HUES6 (cell line): ENCODE measurements at regions not wholly inside any gene's neighbourhood (a gene's known extent, or its start where the extent isn't known, plus 50 kb on each side); places are given as distances from the start of the nearest gene placed in this dataset.
"Not testable (repeated sequence)": the region's sequence is repeated elsewhere in the genome, so short reads cannot be mapped to it uniquely, and the experiment has no call there.

Experiments used
- H3K27ac ChIP-seq: 2 replicates; pipeline ENCODE4 v1.7.0; 2013; ENCODE audit warnings: low read depth, mild to moderate bottlenecking, low read length, inconsistent platforms
- H3K27me3 ChIP-seq: 2 replicates; pipeline ENCODE4 v1.6.1; 2013; ENCODE audit warnings: low read length; ENCODE audit not compliant: control insufficient read depth, insufficient read depth
- H3K36me3 ChIP-seq: 2 replicates; pipeline ENCODE4 v1.6.1; 2013; ENCODE audit warnings: low read length; ENCODE audit not compliant: control insufficient read depth, insufficient read depth
- H3K4me1 ChIP-seq: 2 replicates; pipeline ENCODE4 v1.6.1; 2013; ENCODE audit warnings: low read length; ENCODE audit not compliant: control insufficient read depth, insufficient read depth
- H3K4me3 ChIP-seq: 2 replicates; pipeline ENCODE4 v1.5.1; 2013; ENCODE audit warnings: low read depth, low read length
- H3K9ac ChIP-seq: one replicate; pipeline ENCODE4 v1.6.1; 2013; ENCODE audit warnings: mild to moderate bottlenecking, low read length
- H3K9me3 ChIP-seq: 2 replicates; pipeline ENCODE4 v1.6.1; 2013; ENCODE audit warnings: low read depth, low read length; ENCODE audit not compliant: control insufficient read depth, insufficient read depth

GRCh38 chr9:2279138-2279537, 264.0 kb downstream of the SMARCA2 start:
- not testable (repeated sequence) for H3K27me3 ChIP-seq, H3K9me3 ChIP-seq
- Histone ChIP-seq H3K4me3 (peak overlapping the region; percentile 87), H3K9ac (peak overlapping the region; percentile 100), H3K4me1 (peaks cover 42% of the 10 kb centered on the region), H3K36me3 (peaks cover 39% of the 10 kb centered on the region), H3K27ac (peak overlapping the region; percentile 57; the same call in 1 of the 2 replicates)

DNA sequence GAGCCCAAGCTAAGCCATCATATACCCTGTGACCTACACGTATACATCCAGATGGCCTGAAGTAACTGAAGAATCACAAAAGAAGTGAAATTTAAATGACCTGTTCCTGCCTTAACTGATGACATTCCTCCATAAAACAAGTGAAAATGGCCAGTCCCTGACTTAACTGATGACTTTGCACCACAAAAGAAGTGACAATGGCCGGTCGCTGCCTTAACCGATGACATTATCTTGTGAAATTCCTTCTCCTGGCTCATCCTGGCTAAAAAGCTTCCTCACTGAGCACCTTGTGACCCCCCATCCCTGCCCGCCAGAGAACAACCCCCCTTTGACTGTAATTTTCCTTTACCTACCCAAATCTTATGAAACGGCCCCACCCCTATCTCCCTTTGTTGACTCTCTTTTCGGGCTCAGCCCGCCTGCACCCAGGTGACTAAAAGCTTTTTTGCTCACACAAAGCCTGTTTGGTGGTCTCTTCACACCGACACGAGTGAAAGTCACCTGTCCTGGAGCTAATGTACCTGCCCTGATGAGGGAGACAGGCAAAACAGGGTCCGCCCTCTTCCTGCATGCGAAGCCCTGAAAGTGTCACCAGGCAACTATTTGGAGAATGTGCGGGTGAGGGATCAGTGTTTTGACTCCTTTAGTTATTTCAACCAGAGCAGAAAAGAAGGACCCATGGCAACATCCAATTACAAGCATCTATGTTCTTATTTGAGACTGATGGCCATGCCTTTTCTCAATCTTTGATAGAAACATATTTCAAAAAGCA, 266.1 kb downstream of the SMARCA2 start:
- Histone ChIP-seq H3K4me1 (peaks cover 45% of the 10 kb centered on the region), H3K27ac (peak overlapping the region; percentile 97), H3K27me3 (no peaks in the 10 kb centered on the region), H3K36me3 (peaks cover 48% of the 10 kb centered on the region), H3K4me3 (peak overlapping the region; percentile 87; the same call in 1 of the 2 replicates), H3K9me3 (no peaks in the 10 kb centered on the region), H3K9ac (peak overlapping the region; percentile 100)

DNA sequence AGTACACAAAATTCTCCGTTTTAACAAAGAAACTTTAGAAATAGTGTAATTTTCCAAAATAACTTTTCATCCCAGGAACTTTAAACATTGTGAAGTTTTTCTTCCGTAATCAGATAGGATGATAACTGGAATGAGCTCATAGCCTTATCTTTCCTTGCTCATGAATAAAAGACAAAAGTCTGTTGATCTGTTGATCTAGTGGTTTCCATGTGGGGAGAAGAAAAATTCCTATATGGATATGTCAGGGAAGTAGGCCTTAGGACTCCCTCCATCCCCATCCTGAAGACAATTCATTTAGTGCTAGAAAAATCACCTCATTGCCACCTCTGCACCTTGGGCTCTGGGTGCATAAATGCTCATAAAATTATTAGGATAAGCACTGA, 266.6 kb downstream of the SMARCA2 start:
- peak overlapping the region; percentile 97 for H3K27ac ChIP-seq
- no peaks in the 10 kb centered on the region for H3K27me3 ChIP-seq
- peaks cover 54% of the 10 kb centered on the region for H3K36me3 ChIP-seq
- H3K9ac ChIP-seq: peak overlapping the region; percentile 100
- peak overlapping the region; percentile 87; the same call in 1 of the 2 replicates for H3K4me3 ChIP-seq
- H3K4me1 ChIP-seq: peaks cover 50% of the 10 kb centered on the region
- H3K9me3 ChIP-seq: no peaks in the 10 kb centered on the region

DNA sequence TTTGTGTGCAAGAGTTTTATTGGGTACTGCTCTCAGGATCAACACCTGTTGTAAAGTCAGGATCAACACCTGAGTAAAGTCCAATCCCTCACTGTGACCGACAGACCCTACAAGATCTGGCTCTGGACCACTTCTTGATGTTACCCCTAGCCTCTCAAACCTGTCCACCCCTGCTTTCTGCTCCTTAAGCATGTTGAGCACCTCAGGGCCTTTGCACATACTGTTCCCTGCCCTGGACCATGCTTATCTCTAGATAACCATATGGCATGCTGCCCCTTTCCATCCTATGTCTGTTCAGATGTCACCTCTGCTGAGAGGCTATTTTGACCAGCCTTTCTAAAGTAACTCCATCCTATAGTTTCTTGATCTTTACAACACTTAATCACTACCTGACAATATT, 269.6 kb downstream of the SMARCA2 start:
- Histone ChIP-seq H3K4me1 (peaks cover 52% of the 10 kb centered on the region), H3K27me3 (no peaks in the 10 kb centered on the region), H3K4me3 (no peak overlapping the region), H3K9ac (no peak overlapping the region), H3K9me3 (no peaks in the 10 kb centered on the region), H3K36me3 (peaks cover 59% of the 10 kb centered on the region), H3K27ac (peak overlapping the region; percentile 97)

DNA sequence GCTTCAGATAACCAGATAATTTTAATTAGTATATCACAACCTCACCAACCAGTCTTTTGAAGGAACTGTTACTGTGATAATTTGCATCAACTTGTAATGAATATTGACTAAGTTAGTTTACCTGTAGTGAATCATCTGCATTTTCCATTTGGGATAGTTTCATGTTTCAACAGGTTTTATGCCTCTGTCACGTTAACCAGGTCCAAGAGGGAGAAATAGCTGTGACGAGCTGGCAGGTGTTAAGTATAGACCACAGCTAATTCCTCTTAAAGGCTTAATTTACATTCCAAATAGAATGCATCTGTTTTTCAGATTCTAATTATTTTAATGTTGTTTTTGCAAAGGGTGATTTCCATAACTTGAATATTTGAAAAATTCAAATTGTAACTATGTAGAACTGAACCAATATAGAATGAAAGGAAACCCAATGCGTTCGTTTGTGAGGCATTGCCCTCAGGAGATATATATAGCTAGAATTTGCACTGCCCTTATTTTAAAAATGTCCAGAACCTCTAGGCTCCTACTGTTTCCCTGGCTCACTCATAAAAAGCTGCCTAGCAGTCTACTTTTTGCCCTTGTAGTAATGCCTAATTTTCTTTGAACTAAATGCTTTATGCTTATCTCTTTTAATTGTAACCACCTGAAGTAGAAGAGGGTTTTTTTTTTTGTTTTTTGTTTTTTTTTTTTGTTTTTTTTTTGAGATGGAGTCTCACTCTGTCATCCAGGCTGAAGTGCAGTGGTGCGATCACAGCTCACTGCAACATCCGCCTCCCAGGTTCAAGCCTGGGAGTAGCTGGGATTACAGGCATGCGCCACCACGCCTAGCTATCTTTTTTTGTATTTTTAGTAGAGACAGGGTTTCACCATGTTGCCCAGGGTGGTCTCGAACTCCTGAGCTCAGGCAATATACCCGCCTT, 270.5 kb downstream of the SMARCA2 start:
- Histone ChIP-seq H3K27ac (no peak overlapping the region), H3K4me1 (peaks cover 56% of the 10 kb centered on the region), H3K36me3 (peaks cover 59% of the 10 kb centered on the region), H3K4me3 (no peak overlapping the region), H3K27me3 (no peaks in the 10 kb centered on the region), H3K9ac (no peak overlapping the region), H3K9me3 (no peaks in the 10 kb centered on the region)

- Histone ChIP-seq H3K9me3 (no peaks in the 10 kb centered on the region), H3K4me3 (no peak overlapping the region), H3K9ac (no peak overlapping the region), H3K4me1 (peaks cover 55% of the 10 kb centered on the region), H3K27me3 (no peaks in the 10 kb centered on the region), H3K36me3 (peaks cover 62% of the 10 kb centered on the region), H3K27ac (no peak overlapping the region)
Observed at GRCh38 chr9:2286333-2286705, 271.2 kb downstream of the SMARCA2 start.

DNA sequence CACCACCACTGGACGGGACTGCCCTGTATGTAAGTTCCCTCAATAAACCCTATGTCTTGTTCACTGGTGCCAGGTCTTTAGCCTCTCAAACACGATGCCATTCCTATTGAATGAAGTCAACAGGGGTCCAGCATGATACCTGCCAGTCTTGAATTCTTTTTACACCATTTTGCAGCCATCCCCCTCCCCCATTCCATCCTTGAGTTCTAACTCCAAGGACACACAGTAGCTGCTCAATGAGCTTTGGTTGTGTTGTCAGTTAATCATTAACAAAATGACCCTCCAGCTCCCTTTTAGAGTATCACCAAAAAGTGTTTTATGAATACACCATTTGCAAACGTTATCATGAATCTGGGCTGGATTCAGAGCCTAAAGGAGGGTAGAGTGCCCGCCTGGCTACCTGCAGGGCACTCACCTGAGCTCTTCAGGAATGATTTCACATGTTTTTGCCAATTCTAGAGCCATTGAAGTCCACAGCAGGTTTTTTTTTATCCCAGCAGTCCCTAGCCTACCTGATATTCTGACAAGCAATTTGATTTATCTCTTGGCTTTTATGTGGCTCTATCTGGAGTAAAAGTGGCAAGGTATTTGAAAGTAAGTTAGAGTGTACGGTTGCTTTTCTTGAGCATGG, 271.8 kb downstream of the SMARCA2 start:
- Histone ChIP-seq H3K9ac (no peak overlapping the region), H3K4me1 (peaks cover 56% of the 10 kb centered on the region)

DNA sequence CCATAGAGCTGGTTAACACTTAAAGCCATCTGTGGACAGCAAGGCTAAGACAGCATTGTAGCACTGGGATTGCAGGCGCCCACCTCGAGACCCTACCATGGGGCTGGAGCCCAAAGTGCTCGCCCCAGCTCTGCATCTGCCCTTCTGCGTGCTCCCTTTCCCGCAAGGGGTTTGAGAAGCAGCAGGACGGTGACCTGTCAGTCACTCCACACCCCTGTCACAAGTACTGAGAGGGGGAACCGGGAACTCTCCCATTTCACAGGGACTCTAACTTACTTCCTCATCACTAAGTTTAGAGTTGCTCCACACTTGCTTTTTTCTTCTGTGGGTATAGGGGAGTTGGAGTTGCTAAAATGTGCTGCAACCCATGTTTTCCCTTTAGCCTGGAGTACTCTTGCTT, 273.2 kb downstream of the SMARCA2 start:
- H3K27me3 ChIP-seq: no peaks in the 10 kb centered on the region
- no peaks in the 10 kb centered on the region for H3K9me3 ChIP-seq
- peaks cover 47% of the 10 kb centered on the region for H3K36me3 ChIP-seq
- no peak overlapping the region for H3K4me3 ChIP-seq
- H3K27ac ChIP-seq: no peak overlapping the region
- H3K9ac ChIP-seq: no peak overlapping the region
- peaks cover 44% of the 10 kb centered on the region for H3K4me1 ChIP-seq

More for the DNA sequence above, 271.8 kb downstream of the SMARCA2 start:
- H3K36me3 ChIP-seq: peaks cover 57% of the 10 kb centered on the region
- H3K9me3 ChIP-seq: no peaks in the 10 kb centered on the region
- H3K27ac ChIP-seq: no peak overlapping the region
- H3K4me3 ChIP-seq: no peak overlapping the region
- no peaks in the 10 kb centered on the region for H3K27me3 ChIP-seq

GRCh38 chr9:2289263-2289662, 274.1 kb downstream of the SMARCA2 start:
- no peak overlapping the region for H3K27ac ChIP-seq
- H3K4me3 ChIP-seq: no peak overlapping the region
- no peak overlapping the region for H3K9ac ChIP-seq
- peaks cover 42% of the 10 kb centered on the region for H3K4me1 ChIP-seq
- no peaks in the 10 kb centered on the region for H3K27me3 ChIP-seq
- H3K36me3 ChIP-seq: peaks cover 42% of the 10 kb centered on the region
- no peaks in the 10 kb centered on the region for H3K9me3 ChIP-seq

DNA sequence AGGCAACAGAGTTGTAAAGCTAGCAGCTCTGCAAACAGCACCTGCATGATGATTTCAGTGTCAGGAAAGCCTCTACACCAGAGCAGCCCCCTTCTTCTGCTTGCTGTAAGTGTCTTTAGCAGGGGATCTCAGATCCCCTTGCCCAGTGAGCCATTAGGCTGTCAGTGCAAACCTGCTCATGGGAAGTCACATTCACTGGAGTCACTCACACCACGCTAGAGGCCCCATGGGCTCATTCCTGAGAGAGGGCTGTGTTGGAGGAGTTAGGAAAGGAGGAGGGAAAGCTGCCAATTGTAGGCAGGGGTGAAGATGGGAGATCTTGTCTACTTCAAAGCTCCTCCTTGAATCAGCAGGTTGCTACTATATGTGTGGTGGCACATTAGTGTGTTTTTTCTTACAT, 275.2 kb downstream of the SMARCA2 start:
- no peaks in the 10 kb centered on the region; the same call in 1 of the 2 replicates for H3K9me3 ChIP-seq
- no peak overlapping the region for H3K9ac ChIP-seq
- H3K4me3 ChIP-seq: no peak overlapping the region
- no peaks in the 10 kb centered on the region for H3K27me3 ChIP-seq
- no peak overlapping the region for H3K27ac ChIP-seq
- H3K36me3 ChIP-seq: peaks cover 38% of the 10 kb centered on the region
- peaks cover 33% of the 10 kb centered on the region for H3K4me1 ChIP-seq
